GM21576 (cell line): ENCODE measurements at regions not wholly inside any gene's neighbourhood (a gene's known extent, or its start where the extent isn't known, plus 50 kb on each side); places are given as distances from the start of the nearest gene placed in this dataset.
"Not testable (repeated sequence)": the region's sequence is repeated elsewhere in the genome, so short reads cannot be mapped to it uniquely, and the experiment has no call there.

Experiments
- ATAC-seq: cut with Tn5 transposase; IDR thresholded peaks from one replicate; pipeline ENCODE4 v1.9.1; 2021; ENCODE audit warnings: mild to moderate bottlenecking, moderate library complexity; ENCODE audit not compliant: unreplicated experiment

DNA sequence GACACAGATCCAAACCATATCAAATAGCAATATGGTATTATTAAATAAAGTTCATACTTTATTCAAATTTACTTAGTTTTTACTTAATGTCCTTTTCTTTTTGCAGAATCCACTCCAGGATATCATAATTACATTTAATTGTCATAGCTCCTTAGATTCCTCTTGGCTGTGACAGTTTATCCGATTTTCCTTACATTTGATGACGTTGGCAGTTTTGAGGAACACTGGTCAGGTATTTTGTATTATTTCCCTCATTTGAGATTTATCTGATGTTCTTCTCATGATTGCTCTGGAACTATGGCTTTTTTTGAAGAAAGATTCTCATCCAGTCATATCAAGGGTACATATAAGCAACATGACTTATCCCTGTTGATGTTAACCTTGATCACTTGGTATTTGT lies 198.3 kb upstream of the STAC start:
- ATAC-seq = no peak

DNA sequence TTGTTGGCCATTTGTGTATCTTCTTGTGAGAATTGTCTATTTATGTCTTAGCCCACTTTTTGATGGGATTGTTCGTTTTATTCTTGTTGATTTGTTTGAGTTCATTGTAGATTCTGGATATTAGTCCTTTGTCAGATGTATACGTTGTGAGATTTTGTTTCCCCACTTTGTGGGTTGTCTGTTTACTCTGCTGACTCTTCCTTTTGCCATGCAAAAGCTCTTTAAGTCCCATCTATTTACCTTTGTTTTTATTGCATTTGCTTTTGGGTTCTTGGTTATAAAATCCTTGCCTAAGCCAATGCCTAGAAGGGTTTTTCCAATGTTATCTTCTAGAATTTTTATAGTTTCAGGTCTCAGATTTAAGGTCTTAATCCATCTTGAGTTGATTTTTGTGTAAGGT lies 193.1 kb upstream of the STAC start:
- ATAC-seq = not testable (repeated sequence)

DNA sequence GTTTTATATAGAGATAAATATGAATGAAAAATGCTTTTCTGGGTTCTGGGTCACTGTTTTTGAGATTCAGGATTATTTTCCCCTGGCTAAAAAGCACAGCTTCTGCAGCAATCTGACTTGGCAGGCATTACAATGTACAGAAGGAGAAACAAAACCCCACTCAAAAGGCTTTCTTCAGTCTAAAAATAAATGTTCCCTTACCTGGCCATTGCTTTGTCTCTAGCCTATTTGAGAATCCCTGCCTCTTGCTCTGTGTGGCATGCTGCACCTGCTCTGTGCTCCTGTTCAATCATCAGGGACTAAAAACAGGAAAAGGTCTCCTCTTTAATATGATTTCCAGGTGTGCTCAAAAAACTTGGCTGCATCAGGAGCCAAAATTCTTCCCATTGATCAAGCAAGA lies 187.4 kb upstream of the STAC start:
- ATAC-seq = no peak

DNA sequence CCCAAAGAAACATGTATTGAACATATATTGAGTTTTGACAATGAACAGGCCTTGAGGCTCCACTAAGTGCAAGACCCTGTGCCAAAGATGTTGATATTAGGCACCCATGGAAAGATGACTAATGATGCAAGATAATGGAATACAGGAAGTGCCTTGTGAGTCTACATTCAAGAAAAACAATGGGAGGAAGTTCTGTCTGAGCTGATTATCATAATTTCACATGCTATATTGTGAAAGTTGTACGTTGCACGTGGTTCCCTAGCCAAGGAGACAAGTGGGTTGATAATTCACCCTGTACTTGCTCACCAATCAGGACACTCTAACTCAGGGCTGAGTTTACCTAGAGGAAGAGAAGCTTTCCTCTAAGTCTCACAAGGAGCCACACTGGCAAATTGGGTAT lies 186.9 kb upstream of the STAC start:
- no peak for ATAC-seq

DNA sequence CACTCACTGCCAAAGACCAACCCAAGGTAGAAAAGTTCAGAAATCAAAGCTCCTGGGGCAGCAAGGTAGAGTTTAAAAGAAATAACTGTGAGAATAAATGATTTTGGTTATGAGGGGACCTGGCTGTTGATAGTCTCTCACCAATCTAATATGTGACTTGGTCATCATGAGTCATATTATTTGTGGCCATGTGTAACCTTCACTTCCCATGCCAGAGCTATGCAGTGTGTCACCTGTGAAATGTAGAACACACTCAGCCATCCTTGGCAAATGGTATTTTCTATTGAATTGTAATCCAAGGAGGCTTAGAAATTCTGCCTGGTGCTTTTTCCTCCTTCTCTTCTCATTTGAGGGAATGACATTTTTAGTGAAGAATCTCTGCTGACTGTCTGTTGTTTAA lies 184.2 kb upstream of the STAC start:
- ATAC-seq = no peak

DNA sequence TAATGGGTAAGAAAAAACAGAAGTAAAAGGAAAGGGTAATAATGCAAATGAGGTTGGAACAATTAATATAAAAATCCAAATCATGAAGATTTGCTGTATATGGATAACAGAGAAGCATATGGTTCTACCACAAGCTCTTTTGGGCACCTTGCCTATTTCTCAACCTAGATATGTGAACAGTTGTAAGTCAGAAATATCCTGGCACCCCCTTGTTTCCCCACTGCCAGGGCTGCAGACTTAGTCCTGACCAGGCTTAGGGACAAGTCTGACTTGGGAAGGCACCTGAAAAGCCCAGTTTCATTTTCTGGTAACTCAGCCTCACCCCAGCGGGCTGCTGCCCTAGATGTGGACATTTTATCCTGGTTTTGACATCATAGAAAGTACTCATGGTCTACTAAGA lies 183.2 kb upstream of the STAC start:
- no peak for ATAC-seq

DNA sequence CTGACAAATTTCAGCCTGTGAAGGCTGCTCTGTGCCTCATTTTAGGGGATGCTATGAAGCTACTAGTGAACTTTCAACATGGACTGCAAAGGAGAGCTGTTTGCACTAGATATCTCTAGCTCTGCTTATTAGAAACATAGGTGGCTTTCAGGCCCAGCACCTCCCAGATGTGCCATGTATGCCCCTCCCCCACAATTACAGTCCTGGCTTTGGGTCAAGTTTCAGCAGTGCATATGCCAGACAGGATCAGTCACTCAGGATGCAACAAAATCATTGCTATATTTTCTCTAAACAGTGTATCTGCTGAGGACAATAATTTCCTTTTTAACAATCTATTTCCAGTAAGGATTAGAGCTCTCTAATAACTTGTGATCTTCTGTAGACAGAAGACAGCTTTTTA lies 178.8 kb upstream of the STAC start:
- ATAC-seq = no peak

DNA sequence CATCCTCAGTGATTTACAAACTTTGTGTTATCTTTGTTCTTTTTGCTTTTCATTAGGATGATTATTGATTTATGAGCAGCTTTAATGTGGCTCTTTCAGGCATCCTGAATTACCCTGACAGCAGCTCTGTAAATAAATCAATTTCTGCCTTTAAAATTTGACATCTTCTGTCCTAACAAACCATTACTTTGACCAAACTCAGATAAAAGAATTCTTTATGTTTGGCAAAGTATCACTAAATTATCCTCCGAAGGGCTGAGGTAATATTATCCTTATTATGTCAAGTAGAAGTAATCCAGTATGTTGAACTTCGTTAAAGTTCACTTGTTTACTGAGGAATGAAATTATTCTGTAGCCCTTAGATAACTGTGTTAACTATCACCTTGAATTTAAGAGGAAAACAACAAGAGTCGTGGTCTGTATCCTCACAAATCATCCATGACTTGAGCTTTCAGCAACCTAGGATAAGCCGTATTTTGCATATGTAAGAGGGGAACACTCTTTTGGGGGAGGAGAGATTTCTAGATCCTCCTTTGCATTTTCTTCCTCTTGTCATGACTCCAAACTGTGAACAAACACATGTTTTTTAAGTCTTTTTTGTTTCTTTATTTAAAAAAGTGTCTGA lies 173.2 kb upstream of the STAC start:
- ATAC-seq = no peak

DNA sequence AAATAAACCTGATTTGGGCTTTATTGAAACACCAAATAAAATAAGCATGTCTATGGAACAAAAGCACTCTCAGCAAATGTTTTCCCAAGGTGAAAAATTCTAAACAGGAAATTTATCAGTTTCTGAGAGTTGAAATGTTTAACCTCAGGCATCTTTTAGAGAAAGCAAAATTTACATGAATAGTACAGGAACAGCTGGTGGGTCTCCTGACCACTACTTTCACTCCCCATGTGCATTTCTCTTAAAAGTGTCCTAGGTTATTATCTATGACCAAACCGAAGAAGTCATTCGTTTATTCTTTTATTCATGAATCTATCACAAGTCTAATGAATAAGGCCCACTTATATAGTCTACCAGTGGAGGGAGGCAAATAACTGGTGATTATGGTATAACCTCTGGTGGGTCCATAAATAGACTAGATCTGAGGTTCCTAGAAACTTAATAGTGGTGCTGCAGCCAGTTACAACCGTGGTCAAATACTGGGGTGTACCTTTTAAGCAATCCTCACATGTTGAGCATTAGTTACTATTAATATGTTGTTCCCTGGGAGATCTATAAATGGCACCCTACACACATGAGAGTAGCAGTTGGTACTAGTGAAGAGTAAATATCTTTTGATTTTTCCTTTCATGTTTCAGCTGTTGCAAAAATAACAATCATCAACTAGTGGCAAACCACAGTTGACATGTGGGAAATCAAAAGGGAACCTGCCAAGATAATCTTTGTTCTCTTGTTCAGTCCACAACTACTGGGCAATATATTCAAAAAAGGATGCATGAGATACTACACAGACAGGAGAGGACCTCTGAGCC lies 169.3 kb upstream of the STAC start:
- ATAC-seq = no peak

DNA sequence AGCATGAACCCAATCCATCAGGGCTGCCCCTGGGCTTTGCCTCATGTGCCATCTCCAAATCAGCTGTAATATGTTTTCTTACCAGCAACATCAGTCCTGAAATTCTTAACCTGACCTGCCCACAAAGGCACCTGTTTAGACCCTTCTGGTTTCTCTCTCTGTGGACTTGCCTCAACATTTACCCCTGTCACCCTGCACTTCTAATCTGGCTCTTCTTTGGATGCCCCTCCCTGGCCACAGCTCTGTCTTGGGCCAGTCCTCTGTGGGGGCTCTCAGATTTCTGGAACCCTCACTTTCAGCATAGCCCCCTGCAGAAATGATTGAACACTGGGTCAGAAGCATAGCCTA lies 168.7 kb upstream of the STAC start:
- ATAC-seq = no peak

DNA sequence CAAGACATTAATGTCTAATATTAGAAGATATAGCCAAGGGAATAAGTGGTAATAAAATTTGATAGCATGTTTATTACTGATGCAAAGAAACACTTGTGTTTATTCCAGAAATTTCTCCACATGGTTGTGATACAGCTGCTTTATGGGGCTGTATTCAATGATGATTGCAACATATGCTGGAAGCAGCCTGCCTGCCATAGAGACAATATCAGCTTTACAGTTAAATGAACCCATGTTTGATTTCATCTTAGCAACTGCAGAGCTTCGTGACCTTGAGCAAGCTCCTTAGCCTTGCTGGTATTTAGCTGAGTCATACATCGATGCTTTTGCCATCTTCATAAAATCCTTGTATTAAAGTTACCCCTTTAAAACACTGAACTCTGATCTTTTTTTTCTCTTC lies 168.1 kb upstream of the STAC start:
- ATAC-seq = no peak

DNA sequence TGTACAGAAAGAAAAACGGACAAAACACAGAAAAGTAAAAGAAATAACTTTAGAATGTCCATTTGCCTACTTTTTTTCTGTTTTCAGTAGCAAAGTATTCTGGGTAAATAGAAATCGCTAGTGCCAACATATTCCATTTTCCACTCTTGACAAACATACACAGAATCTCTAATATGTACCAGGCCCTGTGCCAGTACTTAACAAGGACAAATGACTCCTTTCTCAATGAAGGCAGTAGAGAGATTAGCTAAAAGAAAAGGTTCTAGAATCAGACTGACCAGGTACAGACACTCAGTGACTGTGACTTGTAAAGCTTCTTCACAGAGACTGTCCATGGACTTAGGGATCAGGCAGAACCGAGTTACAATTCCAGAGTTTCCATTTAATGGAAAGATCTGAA lies 165.8 kb upstream of the STAC start:
- ATAC-seq = no peak

DNA sequence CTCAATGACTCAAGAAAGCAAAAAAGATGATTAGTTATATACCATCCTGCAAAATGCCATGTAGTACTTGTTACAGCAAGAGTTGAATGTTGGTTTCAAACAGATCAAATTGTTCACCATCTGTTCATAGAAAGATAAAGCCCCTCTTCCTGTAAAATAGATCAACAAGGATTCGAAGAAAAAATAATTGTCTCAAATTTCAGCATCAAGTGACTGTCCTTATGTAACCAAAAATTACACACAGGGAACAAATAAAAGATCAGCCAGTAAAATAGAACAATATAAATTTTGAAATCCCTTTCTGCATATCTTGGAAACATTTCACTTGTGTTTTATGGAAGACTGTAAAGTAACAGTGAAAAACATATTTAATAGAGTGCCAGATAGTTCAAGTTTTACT lies 165.1 kb upstream of the STAC start:
- ATAC-seq = no peak

DNA sequence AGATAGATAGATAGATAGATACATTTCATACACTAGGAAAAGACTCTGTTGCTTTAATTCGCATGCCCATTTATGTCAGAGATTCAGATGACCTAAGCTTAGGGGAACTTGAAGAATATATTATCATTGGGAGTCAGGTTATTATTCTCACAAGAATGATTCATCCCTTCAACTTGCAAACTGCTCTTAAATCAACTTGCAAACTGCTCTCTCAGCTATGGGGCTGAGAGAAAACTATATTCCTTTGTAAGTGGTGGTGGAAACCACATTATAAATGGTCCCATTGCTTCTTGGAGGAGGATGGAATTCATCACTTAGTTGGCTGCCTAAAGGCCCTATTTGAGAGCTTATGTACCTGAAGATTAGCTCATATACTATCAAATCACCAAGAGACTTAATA lies 160.9 kb upstream of the STAC start:
- no peak for ATAC-seq

DNA sequence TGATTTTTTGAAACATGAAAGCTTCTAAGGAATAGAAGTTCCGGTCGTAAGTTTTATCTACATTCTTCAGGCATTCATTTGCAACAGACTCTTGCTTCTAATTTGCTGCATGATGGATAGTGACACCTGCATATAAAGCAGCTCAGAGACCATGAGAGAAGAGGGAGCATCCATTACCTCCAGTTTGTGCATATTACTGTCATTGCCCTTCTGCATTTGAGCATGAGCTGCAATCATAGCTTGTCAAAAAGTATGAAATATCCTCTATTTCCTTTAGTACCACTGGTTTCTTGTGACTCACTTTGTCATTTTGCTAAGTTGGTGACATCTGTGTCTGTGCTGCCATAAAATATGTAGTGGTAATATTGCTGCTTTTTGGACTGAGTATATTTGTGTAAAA lies 160.1 kb upstream of the STAC start:
- ATAC-seq = no peak

DNA sequence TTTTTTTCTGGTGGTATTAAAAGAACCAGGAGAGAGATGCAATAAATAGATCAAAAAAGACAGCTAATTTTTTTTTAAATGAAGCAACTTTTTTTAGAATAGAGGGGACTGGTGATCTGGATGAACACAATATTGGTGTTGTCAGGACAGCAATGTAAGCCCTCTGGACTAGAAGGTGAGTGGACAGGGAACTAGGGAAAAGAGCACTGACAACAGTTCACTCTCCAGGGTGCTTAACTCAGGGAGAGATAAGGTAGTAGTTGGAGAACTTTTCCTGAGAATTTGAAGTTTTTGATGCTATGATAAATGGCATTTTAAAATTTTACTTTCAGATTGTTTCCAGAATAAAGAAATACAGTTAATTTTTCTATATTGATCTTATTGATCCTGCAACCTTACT lies 158.3 kb upstream of the STAC start:
- no peak for ATAC-seq

DNA sequence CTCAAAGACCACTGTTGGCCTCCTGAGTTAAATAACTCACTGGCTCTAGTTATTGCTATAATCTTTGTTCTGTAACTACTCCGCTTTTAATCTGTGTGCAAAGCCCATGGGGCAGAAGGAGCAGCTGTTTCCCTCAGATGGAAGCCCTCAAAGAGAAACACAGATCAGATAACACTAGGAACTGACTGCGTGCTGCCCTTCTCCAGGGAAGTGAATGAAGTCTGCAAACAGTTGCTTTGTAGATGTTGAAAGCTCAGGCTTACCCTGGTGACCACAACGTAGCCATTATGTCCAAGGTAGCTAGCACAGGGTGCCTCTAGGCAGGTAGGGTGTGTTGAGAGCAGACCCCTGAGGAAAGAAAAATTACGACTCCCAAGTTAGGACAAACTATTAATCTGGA lies 152.3 kb upstream of the STAC start:
- no peak for ATAC-seq

DNA sequence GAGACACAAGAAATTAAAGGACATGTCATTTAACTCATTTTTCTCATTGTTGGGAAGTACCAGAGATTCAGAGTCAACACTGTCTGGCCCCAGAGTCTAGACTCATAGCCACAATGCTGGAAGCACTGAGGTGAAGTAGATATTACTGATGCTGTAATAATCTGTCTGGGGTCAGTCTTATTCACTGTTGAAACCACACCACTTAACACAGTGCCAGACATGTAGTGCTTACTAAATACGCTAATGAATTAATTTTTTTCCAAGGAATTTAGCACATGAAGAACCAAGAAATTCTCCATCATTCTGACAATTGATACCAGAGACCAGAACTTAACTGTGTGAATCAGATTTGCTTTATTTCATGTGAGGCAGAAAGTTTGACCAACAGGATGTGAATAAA lies 150.8 kb upstream of the STAC start:
- no peak for ATAC-seq

DNA sequence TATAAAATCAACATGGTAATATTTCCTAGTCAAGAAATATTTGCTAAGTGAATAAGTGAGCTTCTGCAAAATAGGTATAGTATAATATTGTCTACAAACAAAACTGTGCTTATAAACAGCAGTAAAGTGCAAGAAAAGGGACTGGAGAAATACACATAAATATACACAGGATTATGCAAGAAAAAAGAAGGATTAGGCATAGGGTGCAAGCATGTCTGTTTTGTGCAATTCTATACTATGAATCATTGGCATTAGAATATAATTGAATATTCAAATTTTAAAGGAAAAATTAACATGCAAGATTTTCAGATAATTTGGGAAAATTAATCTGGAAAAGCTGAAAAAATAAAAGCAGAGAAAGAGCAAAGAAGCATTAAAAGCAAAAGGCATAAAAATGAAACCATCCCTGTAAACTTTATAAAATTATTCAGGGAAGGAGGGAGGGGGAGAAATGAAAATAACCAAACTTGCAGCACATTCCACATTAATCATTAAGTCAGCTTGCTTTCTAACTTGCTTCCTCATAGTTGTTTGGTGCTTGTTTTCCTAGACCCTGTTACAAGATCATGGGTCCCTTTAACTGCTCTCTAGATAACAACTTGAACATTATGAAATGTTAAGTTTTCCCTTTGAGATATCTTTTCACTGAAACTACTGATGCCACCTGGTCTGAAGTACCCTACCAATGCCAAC lies 147.4 kb upstream of the STAC start:
- no peak for ATAC-seq

DNA sequence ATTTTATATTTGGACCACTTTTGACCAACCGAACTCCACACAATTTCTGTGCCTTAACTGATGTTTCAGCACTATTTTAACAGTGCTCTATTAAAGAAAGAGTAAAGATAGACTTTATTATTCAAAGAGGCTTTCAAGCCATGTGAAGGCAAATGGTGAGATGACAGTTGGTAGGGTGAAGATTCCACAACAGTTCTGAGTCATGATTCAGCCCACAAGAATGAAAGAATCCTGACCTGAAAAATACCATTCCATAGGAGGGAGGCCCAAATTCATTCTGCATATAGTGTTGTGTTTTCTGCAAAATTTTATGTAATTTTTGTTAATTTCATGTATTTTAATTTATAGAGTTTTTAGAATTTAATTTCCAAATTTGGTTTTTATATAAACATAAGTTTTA lies 135.6 kb upstream of the STAC start:
- no peak for ATAC-seq

DNA sequence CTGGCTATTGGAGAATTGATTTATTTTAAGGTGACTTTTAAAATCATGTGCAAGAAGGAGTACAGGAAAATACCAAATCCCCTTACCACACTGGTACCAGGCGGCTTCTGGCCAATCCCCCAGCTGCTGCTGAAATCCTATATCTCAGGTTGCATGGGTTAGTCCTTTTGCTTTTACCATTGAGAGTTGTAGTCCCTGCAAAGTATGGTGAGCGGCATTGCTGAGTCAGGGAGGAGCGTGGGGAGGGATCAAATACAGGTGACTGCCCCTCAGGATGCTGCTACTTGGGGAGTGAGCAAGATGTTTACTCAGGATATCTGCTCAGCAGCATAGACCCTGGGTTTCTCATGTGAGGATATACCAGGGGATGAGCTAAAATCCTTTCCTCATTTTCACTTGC lies 131.9 kb upstream of the STAC start:
- ATAC-seq = no peak

DNA sequence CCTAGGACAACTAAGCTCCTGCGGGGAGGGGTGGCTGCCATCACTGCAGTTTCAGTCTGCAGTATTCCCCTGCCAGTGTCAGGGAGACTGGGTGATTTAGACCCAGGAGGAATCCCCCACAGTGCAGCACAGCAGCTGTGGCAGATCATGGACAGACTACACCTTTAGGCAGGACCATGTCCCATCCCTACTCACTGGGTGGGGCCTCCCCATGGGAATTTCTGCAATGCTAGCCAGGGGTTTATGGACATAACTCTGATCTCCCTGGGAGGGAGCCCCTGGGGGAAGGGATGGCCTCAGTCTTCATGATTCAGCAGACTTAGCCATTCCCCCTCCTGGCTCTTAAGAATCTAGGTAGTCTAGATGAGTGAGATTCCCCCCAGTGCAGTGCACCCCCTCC lies 130.1 kb upstream of the STAC start:
- ATAC-seq = no peak
